ENCODE measurements at regions not wholly inside any gene's neighbourhood (a gene's known extent, or its start where the extent isn't known, plus 50 kb on each side); places are given as distances from the start of the nearest gene placed in this dataset.

DNA sequence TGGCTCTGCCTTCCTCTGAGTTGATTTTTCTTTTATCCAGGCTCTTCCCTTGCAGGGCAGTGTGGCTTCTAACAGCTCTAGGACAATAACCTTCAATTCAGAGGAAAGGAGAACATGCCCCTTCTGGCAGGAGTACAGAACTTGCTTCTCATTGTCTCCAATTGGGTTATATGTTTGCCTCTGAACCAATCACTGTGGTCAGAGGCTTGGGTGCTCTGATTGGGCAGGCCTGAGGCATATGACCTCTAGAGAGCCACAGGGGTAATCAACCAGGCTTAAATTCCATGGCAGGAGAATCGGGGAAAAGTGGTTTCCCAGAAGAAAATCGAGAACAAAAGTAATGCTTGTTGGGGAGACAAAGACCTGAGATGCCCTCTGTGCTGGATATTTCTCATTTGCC is 240.0 kb downstream of the REEP3 start:
- FAIRE-seq (no peak), ATAC-seq (no peak), DNase-seq (ENCODE audit: low spot score) (no peak)
- in situ Hi-C loops (cut with HindIII; ENCODE audit: extremely low pct_ligation_motif_present, low pct_unique_long_range_greater_than_20kb): no loop called here
- no peak overlapping the region for H3K4me2 ChIP-seq (ENCODE audit: low read depth, low read length)
- no TSS peak for BruUV-seq (replicated peaks)
- peaks cover 2% of the 10 kb centered on the region for H3K4me1 ChIP-seq (ENCODE audit: insufficient read depth, low read length)
- WGBS (ENCODE audit: low lambda C conversion rate): 13% methylated on average over 2 of the region's 2 CpGs
- ChIA-PET POLR2A (no interaction called here), CTCF (ENCODE audit: low intra/inter-chr PET ratio, low total read pairs) (no interaction called here)
- no peaks in the 10 kb centered on the region for H3K27me3 ChIP-seq (ENCODE audit: control insufficient read depth in 1 of 2, insufficient read depth in 2 of 2, low read length in 2 of 2)
- no peak overlapping the region for H2AFZ ChIP-seq (ENCODE audit: low read length)
- H3K9ac ChIP-seq (ENCODE audit: insufficient read depth, low read depth, low read length): no peak overlapping the region
- no peaks in the 10 kb centered on the region for H3K79me2 ChIP-seq (ENCODE audit: insufficient read depth, low read length)
- H3K4me3 ChIP-seq (replicated peaks in 1 of 3; ENCODE audit: insufficient read depth in 1 of 3, low read depth in 2 of 3, low read length in 3 of 3): no peak overlapping the region
- TF ChIP-seq GTF2F1 (IDR thresholded peaks at IDR 0.05; ENCODE audit: low read length) (no peak), KLF16 (CRISPR knock-in tag; IDR thresholded peaks at IDR 0.05) (no peak)
- H3K9me3 ChIP-seq (ENCODE audit: low read length): no peaks in the 10 kb centered on the region
- no peaks in the 10 kb centered on the region for H4K20me1 ChIP-seq (ENCODE audit: insufficient read depth, low read length)
- H3K36me3 ChIP-seq (replicated peaks in 1 of 2; ENCODE audit: control insufficient read depth in 1 of 2, insufficient read depth in 2 of 2, low read length in 2 of 2): no peaks in the 10 kb centered on the region
- intact Hi-C loops (cut with micrococcal nuclease; ENCODE audit: unreplicated experiment): no loop called here
- H3K27ac ChIP-seq (ENCODE audit: extremely low read length, insufficient read depth, low read length): no peak overlapping the region

DNA sequence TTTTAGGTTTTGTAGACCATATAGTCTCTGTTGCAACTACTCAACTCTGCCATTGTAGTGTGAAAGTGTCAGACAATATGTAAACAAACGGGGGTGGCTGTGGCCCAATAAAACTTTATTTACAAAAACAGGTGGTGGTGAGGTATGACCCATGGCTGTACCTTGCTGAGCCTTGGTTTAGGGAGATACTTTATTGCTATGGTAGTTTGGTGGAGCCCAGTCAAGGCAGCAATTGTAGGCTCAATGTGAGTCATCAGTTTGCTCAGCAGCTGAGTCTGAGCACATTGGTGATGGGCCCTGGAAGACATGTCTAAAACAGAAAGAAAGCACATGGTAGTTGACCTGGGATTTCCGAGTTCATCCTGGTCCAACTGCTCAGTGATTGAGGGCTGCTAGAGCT is 242.5 kb downstream of the REEP3 start:
- no peak overlapping the region for H3K4me3 ChIP-seq (replicated peaks in 1 of 3; ENCODE audit: insufficient read depth in 1 of 3, low read depth in 2 of 3, low read length in 3 of 3)
- CTCF ChIA-PET (ENCODE audit: low intra/inter-chr PET ratio, low total read pairs): no interaction called here
- no TSS peak for BruUV-seq (replicated peaks)
- POLR2A ChIA-PET: no interaction called here
- H3K9ac ChIP-seq (ENCODE audit: insufficient read depth, low read depth, low read length): no peak overlapping the region
- no peaks in the 10 kb centered on the region for H3K27me3 ChIP-seq (ENCODE audit: control insufficient read depth in 1 of 2, insufficient read depth in 2 of 2, low read length in 2 of 2)
- DNase-seq (ENCODE audit: low spot score): no peak
- H3K36me3 ChIP-seq (replicated peaks in 1 of 2; ENCODE audit: control insufficient read depth in 1 of 2, insufficient read depth in 2 of 2, low read length in 2 of 2): no peaks in the 10 kb centered on the region
- H3K79me2 ChIP-seq (ENCODE audit: insufficient read depth, low read length): no peaks in the 10 kb centered on the region
- no peak for FAIRE-seq
- no peak overlapping the region for H3K4me2 ChIP-seq (ENCODE audit: low read depth, low read length)
- H4K20me1 ChIP-seq (ENCODE audit: insufficient read depth, low read length): no peaks in the 10 kb centered on the region
- intact Hi-C loops (cut with micrococcal nuclease; ENCODE audit: unreplicated experiment): no loop called here
- peaks cover 15% of the 10 kb centered on the region for H3K4me1 ChIP-seq (ENCODE audit: insufficient read depth, low read length)
- in situ Hi-C loops (cut with HindIII; ENCODE audit: extremely low pct_ligation_motif_present, low pct_unique_long_range_greater_than_20kb): no loop called here
- WGBS (ENCODE audit: low lambda C conversion rate): 6% methylated on average over 1 of the region's 2 CpGs
- ATAC-seq: no peak
- H3K27ac ChIP-seq (ENCODE audit: extremely low read length, insufficient read depth, low read length): no peak overlapping the region
- H3K9me3 ChIP-seq (ENCODE audit: low read length): no peaks in the 10 kb centered on the region
- H2AFZ ChIP-seq (ENCODE audit: low read length): no peak overlapping the region
- TF ChIP-seq FOSL2 (CRISPR knock-in tag; IDR thresholded peaks at IDR 0.05): peak; percentile 60
- no peak for TF ChIP-seq MYNN (CRISPR knock-in tag; IDR thresholded peaks at IDR 0.05; ENCODE audit: low read depth)
- peak; percentile 48; the same call in 1 of the 2 replicates for TF ChIP-seq ZNF644 (CRISPR knock-in tag; IDR thresholded peaks at IDR 0.05; ENCODE audit: low read depth)
- TF ChIP-seq ZNF256 (CRISPR knock-in tag; conservative IDR thresholded peaks at IDR 0.05): no peak
- TF ChIP-seq, protein P1, sequence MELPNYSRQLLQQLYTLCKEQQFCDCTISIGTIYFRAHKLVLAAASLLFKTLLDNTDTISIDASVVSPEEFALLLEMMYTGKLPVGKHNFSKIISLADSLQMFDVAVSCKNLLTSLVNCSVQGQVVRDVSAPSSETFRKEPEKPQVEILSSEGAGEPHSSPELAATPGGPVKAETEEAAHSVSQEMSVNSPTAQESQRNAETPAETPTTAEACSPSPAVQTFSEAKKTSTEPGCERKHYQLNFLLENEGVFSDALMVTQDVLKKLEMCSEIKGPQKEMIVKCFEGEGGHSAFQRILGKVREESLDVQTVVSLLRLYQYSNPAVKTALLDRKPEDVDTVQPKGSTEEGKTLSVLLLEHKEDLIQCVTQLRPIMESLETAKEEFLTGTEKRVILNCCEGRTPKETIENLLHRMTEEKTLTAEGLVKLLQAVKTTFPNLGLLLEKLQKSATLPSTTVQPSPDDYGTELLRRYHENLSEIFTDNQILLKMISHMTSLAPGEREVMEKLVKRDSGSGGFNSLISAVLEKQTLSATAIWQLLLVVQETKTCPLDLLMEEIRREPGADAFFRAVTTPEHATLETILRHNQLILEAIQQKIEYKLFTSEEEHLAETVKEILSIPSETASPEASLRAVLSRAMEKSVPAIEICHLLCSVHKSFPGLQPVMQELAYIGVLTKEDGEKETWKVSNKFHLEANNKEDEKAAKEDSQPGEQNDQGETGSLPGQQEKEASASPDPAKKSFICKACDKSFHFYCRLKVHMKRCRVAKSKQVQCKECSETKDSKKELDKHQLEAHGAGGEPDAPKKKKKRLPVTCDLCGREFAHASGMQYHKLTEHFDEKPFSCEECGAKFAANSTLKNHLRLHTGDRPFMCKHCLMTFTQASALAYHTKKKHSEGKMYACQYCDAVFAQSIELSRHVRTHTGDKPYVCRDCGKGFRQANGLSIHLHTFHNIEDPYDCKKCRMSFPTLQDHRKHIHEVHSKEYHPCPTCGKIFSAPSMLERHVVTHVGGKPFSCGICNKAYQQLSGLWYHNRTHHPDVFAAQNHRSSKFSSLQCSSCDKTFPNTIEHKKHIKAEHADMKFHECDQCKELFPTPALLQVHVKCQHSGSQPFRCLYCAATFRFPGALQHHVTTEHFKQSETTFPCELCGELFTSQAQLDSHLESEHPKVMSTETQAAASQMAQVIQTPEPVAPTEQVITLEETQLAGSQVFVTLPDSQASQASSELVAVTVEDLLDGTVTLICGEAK (IDR thresholded peaks at IDR 0.05): no peak
- TF ChIP-seq, protein P1 (CRISPR knock-in tag; IDR thresholded peaks at IDR 0.05): peak; percentile 82

Measured in HepG2 (cell line).